NCI-H146 treated with DMSO at 0.1 percent for 48 hours (cell line): ENCODE measurements at regions not wholly inside any gene's neighbourhood (a gene's known extent, or its start where the extent isn't known, plus 50 kb on each side); places are given as distances from the start of the nearest gene placed in this dataset.

Experiments
- DNase-seq: peaks from one replicate; lab custom pipeline; 2025; ENCODE audit not compliant: unreplicated experiment; lab: John Stamatoyannopoulos, UW

DNA sequence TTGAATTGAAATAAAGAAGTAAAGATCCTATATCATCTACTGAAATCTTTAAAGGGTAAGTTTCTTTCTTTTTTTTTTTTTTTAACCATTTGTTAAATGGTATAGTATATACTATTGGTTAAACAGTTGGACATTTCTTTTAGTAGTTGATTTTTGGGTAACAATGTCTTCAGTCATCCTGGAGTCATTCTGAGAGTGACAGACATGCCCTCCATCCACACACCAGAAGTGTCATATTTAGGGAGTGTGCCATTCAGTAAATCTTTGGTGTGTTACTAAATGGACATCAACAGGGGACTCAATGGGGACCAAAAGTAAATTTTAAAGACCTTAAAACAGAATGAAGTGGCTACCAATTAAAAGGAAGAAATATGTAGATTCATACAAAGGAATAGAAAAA is 50.8 kb upstream of the SLC39A10 start:
- no peak for DNase-seq

DNA sequence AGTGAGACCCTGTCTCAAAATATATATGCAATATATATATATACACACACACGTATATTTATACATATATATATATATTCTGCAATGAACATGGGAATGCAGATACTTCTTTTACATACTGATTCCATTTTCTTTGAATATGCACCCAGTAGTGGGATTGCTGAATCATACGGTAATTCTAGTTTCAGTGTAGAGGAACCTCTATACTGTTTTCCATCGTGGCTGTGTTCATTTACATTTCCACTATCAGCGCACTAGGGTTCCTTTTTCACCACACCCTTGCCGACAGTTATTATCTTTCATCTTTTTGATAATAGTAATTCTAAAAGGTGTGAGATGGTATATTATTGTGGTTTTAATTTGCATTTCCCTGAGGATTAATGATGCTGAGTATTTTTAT is 52.3 kb upstream of the SLC39A10 start:
- no peak for DNase-seq

DNA sequence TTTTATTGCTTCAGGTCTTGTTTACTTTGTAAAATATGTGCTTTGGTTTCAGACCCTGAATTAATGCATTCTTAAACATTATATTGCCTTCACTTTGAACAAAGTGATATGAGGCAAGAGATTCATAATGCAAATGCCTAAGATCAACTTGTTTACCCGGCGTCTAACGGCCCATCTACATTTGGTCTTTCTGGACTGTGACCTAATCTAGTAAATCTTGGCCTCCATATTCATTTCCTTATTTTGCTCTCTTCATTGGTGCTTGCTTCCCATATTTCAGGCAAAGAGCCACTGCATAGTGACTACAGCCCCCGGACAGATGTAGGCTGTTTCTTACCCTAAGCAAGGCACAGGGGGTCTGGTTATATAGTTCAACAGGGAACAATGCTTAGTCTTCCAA is 53.0 kb upstream of the SLC39A10 start:
- no peak for DNase-seq

DNA sequence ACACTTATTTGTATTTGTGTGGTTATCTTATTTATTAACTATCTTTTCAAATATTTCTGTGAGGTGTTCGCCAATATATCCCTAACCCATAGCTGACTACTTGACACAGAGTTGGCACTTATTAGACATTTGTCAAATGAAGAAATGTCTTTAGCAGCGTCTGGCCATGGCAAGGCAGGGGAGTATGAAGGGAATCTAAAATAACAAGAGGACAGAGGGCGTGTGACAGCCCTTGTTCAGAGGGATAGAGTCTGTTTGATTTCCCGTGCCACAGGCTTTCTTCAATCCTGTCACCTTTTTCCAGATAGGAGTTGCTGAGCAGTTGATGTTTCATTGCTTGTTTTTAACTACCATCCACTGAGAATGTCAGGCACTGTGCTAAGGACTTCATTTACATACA is 53.6 kb upstream of the SLC39A10 start:
- DNase-seq: no peak

DNA sequence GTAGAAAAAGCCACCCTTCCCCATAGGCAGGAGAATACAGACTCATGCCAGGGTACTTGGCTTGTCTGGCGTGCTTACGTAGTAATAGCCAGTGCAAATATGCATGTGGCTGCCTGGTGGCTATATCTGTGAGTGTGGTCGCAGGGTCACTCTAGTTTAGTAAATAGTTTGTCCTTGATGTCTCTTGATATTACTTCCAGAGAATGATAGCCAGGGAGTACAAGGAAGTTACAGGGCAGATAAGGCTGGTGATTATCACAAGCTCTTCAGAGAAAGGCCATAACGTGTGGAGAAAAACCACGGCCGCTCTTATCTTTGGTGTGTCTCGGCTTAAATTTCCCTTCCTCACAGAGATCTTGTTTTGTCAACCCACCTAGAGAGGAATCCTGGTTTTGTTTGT is 54.3 kb upstream of the SLC39A10 start:
- no peak for DNase-seq

DNA sequence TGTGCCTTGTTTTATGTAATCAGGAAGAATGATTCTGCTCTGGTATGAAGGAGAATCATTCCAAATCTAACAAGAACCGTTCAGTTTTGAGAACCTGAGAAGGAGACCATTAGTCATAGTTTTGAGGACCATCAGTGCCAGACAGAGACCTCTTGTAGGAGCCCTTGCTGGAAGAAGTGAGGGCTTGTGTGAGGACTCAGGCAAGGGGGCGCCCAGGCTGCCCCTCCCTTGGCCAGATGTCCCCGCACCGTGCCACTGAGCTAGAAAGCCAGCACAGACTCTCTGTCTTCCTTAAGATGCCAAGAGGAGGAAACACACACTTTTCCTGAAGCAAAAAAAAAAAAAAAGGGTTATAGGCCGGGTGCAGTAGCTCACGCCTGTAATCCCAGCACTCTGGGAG is 55.7 kb upstream of the SLC39A10 start:
- DNase-seq: no peak

DNA sequence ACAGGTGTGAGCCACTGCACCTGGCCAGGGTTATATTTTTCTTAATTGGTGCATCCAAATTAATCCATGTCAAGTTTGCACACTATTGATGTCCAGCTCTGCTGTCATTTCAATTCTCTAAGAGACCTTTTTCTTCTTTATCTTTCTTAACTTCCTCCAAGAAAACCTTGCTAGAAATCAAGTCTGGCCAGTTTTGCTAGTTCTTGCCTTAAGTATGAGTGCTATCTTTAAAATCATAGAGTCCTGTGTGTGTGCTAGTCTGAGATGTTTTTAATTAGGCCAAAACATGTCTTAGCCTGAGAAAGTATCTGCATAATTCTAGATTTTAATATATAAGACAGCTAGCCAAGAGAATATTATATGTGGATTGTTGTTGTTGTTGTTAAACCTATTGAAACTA is 56.2 kb upstream of the SLC39A10 start:
- no peak for DNase-seq

DNA sequence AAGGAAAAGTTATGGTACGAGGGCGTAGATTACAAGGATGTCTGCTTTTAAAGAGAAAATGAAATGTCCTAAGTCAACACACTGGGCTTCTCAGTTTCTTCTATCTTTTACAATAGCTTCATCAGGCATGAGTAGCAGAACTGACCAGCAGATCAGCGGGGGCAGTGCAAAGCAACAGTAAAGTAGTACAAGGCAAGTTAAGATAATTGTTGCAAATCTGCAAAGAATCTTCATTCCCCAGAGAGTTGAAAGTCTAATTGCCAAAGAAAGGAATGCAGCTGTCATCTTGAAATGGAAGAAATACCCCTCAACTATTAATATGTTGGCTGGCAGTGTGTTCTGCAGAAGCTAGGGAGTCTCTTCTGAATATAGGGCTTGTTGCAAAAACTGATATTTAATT is 60.2 kb upstream of the SLC39A10 start:
- no peak for DNase-seq

DNA sequence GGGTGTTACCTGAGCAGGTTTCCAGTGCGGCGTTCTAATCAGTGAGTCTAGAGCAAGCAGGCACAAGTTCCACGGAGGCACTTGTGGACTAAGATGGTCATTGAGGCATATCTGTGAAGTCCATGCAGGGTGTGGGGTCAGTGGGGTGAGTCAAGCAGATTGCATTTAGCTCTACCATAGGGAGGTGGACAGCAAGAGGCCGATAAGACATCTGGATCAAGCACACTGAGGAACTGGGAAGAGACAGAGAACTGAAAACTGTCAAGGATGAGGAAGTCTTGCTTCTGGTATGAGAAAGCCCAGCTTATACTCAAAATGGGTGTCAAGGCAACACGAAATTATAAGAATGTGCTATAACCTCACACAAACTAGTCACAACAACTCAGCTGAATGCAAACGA is 61.2 kb upstream of the SLC39A10 start:
- no peak for DNase-seq

DNA sequence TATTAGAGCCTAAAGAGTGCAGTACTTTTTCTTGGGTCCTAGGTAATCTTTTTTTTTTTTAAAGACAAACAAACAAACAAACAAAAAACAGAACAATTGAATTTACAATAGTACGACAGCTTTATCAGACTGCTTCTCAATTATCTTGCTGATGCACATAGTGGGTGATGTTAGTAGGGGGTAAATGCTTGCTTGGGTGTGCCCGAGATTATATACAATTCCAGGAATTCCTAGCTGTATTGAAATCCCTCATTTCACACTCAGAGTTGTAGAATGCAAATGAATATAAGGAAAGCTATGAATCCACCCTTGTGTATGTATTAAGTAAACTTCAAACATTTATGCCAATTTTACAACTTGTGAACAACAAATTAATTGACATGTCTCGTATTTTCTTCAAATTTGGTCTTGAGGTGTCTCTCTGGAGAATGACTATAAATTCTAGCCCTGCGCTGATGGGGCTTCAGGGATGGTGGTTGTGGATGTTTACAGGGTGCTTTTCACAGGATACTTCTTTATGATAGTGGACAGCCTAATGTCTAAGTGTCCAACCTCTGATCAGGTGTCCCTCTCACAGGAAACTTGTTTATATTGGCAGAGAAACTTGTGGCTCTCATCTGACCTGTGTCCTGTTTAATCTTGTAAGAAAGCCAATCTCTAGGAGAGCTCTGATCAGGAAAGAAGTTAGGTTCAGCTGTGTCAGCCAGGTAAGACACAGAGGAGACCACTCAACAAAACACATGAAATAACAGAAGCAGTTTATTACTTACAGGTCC is 61.9 kb upstream of the SLC39A10 start:
- DNase-seq: no peak

DNA sequence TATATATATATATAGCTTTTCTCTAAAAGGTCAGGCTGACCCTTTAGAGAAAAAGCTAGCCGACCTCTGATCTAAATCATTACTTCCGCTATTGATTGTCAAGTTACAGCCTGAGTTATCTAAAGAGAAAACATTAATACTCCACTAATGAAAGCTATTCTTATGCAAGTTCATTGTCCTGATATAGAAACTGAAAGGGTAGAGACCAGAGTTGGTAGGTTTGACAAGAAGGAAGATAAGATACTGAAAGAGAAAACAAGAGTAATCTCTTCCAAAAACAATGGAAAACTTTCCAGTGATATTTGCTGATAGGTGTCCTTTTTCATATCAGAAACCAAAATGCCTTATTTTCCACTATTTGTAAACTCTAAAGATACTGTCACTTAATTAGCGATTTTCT is 62.8 kb upstream of the SLC39A10 start:
- DNase-seq: no peak

DNA sequence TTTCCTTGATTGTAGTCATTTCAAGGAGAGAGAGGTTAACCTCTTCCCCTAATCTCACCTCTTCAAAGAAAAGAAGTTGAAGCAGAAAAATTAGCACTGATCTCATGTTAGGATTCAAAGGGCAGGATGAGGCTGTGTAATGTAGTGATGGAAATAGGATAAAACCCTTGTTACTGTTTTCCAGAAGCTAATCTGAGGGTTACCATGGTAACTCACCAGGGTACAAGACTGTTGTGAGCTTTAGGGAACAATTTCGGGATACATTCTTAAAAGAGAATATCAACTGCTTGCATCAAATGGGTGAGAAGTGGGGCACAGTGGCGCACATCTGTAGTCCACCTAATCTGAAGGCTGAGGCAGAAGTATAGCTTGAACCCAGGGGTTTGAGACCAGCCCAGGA is 64.9 kb upstream of the SLC39A10 start:
- DNase-seq: no peak

DNA sequence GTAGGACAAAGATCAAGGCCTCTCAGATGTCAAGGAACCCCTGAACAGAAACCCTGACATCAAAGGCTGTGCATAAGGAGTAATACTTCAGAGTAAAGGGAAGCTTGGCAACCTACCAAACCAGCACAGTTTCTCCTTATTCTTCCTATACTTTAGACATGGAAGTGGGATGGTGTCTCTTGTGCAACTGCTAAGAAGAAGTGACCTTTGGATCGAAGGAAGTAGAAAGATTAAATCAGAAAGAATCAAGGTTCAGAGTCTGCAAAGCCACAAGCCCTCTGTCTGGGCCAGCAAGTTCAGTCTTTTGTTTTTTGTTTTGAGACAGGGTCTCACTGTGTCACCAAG is 66.2 kb upstream of the SLC39A10 start:
- DNase-seq: no peak

DNA sequence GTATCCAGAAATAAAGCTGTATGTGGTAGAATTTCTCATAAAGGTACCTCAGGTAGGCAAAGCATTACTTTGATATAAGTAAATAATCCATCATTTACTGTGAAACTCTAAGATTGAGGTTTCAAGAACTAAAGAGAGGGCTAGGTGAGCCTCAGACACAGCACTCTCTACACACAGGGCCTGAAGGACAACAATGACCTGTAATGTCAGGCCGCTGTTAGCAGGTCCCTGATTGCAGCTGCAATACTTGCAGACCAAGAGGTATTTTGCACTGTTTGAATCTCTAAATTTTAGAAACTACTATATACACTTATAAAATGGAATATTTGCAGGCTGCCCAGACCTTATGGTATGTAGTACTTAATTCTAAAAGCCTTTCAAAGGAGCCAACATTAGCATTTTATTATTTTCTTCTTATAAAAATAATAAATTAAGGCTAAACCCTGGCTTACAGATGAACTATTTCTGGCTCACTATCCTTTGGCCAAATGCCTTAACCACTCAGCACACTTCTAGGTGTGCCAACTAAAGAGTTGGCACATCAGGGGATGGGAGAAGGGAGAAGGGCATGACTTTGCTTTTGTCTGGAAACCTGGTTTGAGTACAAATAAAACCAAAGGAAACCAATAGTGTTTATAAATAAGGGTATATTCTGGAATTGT is 66.7 kb upstream of the SLC39A10 start:
- no peak for DNase-seq

DNA sequence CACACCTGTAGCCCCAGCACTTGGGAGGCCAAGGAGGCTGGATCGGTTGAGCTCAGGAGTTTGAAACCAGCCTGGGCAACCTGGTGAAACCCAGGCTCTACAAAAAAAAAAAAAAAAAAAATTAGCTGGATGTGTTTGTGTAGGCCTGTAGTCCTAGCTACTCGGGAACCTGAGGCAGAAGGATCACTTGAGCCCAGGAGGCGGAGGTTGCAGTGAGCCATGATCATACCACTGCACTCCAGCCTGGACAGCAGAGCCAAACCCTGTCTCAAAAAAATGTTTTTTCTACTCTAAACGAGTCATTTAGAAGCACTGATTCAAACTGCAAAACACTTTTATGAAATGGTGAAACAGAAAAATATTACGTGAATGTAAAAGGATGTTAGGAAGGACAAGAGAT is 69.1 kb upstream of the SLC39A10 start:
- no peak for DNase-seq

DNA sequence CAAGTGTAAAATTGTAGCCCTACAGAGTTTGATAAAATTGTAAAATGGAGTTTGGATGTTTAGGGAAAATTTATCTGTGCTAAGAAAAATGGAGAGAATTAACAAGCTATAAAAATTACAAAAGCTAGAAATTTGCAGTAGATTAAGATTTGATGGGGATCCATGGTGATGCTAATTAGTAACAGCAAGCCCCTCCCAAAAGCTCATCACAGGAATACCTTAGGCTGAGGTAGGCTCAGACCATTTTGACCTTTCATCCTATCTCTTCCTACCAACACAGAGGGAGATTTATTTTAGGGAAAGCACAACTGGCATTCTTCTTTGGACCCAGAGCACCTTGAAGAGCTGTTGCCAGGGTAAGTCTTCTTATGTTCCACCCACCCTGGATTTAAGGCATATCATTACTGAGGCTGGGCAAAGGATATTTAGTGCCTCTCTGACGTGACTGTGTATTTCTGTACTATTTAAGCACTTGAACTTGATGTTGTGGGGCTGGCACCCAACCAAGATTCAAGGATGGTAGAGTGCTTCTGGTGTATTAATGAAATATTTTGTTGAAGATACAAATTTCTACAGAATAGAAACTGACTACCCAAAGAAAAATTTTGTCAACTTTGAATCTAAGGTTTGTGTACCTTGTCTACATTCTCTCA is 70.8 kb upstream of the SLC39A10 start:
- no peak for DNase-seq

DNA sequence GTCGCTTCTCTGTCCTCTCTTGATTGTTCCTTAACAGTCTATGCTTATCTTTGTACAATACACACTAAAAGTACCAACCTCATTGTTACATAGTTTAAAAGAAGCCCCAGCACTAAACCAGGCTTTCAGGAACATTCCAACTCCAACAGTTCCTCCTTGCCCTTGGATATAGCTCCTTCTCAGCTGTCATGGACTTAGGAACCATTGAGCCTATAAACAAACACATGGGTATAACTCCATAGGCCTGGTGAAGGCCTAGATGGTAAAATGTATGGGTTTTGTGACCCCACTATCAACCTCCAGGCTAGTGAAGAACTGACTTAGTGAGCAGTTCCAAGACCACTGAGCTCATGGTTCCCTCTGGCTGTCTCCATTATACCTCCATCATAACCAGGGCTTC is 74.8 kb upstream of the SLC39A10 start:
- DNase-seq: no peak

DNA sequence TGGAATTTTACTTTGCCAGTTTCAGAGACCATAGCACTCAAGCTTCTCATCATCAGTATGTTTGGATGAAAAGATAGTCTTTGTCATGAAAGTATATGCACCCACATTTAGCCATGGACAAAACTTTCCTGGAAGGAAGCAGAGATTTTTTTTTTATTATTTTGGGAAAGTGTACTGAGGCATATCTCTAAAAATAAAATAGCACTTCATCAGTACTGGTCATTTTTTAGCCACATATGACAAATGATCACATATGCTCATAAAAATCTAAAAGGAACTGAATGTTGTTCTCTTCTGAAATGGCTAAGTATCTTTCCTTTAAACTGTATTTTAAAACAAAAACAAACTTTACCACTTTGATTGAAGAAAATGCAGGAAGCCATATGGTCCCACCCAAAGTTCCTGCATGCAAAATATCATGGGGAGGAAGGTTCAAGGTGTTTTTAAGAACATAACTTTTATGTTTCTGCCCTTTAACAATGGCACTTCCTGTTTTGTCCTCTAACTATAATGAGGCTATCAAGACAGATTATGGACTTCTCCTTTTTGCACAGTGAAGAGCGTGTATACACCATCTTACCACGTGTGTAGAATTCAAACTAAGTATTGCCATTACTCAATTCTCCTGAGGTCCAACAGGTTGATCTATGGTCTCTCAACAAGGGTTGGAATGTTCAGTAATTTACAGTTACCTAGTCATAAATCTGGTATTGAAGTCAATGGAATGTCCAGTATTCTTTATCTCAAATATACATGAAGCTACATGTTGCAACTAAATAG is 77.1 kb upstream of the SLC39A10 start:
- no peak for DNase-seq

DNA sequence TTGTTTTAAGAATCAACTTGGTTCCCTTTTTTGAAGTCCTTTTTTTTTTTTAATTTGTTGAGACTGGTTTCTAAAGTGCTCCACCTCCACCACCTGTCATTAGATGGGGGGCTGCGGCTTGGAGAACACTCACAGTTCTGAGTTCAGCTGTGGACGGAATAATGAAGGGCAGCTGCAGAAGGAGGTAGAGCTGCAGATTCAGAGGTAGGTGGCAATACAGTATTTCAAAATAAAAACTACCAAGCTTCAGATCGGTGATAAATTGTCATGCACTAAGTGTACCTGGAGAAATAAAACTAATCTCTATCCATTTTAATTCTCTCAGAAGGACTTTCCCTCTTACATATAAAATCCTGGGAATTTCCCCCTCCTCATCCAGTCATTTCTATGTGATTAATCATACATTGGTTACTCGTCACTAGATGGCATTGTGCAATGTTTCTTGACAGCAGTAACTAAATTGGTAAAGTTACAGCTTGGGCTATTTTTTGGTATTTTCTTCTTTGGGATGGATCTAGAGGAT is 81.1 kb upstream of the SLC39A10 start:
- no peak for DNase-seq

DNA sequence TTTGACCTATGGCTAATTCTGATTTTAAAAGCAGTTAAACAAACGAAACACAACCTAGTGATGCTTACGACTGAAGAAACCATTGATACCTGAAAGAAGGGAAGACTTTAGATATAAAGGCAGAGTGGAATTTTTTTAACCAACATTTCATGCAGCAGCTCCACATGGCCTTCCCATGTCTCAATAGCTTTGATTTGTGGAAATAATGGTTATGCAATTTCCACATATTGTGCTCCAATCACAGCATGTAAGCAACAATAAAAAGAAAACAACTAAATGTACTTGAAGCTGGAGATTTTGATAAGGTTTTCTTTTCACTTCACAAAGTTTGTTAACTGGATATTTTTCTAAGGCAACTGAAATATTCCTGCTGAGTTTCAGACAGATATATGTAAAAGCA is 82.0 kb upstream of the SLC39A10 start:
- DNase-seq: no peak

DNA sequence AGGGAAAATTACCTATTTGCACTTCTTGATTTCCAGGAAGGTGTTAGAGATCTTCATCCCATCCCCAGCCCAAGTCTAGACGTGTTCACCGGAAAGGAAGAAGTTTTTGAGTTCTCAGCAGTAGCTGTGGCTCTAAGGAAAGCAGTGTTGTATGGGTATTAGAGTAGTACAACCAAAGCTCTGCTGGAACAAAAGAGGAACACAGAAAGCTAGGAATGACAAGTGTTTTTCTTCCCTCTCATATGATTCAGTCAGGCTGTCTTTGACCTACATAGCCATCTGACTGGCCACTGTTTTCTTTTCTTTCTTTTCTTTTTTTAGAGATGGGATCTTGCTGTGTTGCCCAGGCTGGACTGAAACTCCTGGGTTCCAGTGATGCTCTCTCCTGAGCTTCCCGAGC is 82.7 kb upstream of the SLC39A10 start:
- DNase-seq: no peak
